Transverse colon (tissue), 4 donors: ENCODE measurements at regions not wholly inside any gene's neighbourhood (a gene's known extent, or its start where the extent isn't known, plus 50 kb on each side); places are given as distances from the start of the nearest gene placed in this dataset.

ENCODE experiments used
- DNase-seq: peaks from one replicate; pipeline ENCODE4 v3.0.0-alpha.2; 2019
- H3K27ac ChIP-seq, 4 donors: fragments of 200-600 bp; sonication (generic); 2 replicates each; pipeline ENCODE4 v1.5.1; 2016 to 2018; ENCODE audit warnings: inconsistent platforms in 4 of 4
- H3K27me3 ChIP-seq: fragments of 200-600 bp; sonication (generic); 2 replicates; pipeline ENCODE4 v1.5.1; 2017; ENCODE audit warnings: inconsistent platforms
- H3K36me3 ChIP-seq, 4 donors: fragments of 200-600 bp; sonication (generic); 2 replicates each; pipeline ENCODE4 v1.5.1; 2017 to 2019; ENCODE audit warnings: inconsistent platforms in 4 of 4
- H3K4me1 ChIP-seq, 4 donors: fragments of 200-600 bp; sonication (generic); 2 replicates each; pipeline ENCODE4 v1.5.1; 2017 to 2020; ENCODE audit warnings: inconsistent platforms in 4 of 4
- H3K4me3 ChIP-seq, 4 donors: fragments of 200-600 bp; sonication (generic); 1 replicate in 1 of 4; 2 replicates in 3 of 4; pipeline versions ENCODE4 v1.5.1 to v1.6.1; 2017 to 2019; ENCODE audit warnings: inconsistent platforms in 4 of 4
- H3K9me3 ChIP-seq, 2 donors: fragments of 200-600 bp; sonication (generic); 2 replicates each; pipeline ENCODE4 v1.5.1; 2017 to 2019; ENCODE audit warnings: inconsistent platforms in 2 of 2
- EP300 ChIP-seq: sonication (generic); formaldehyde crosslinking; IDR thresholded peaks from one replicate; pipeline ENCODE4 v1.6.1; 2017; ENCODE audit warnings: antibody characterized with exemption, low read depth
- POLR2A ChIP-seq: fragments of 450-650 bp; IDR thresholded peaks from one replicate; pipeline ENCODE4 v1.6.1; 2016; ENCODE audit warnings: antibody characterized with exemption, mild to moderate bottlenecking, moderate library complexity
- POLR2AphosphoS5 ChIP-seq, 3 donors: sonication (generic); formaldehyde crosslinking; IDR thresholded peaks; one replicate each; pipeline ENCODE4 v1.6.1; 2016; ENCODE audit warnings: antibody characterized with exemption in 3 of 3
- WGBS, 2 donors: methylation state at CpG; one replicate each; pipeline ENCODE4 v1.1.5; 2018; ENCODE audit warnings: low coverage in 1 of 2; 5-methylcytosine and 5-hydroxymethylcytosine counted together
- in situ Hi-C, 4 donors: fragments of 200-750 bp; cut with MboI; loops; one replicate each; pipeline versions ENCODE4 v1.15.0 to v1.15.1; 2017; ENCODE audit warnings: low sequenced_read_pairs in 3 of 4, low pct_ligation_motif_present in 1 of 4, low pct_unique_long_range_greater_than_20kb in 1 of 4
- intact Hi-C: fragments of 100-400 bp; cut with DNase I; formaldehyde crosslinking; loops from one replicate; pipeline ENCODE4 v1.15.1; 2023; ENCODE audit warnings: low total_unique reads
- TF ChIP-seq, protein P1 (sequence below), 5 experiments: fragments of 200-600 bp in 3 of 5; fragments of 450-650 bp in 2 of 5; sonication (generic) in 3 of 5; IDR thresholded peaks; 1 replicate in 2 of 5; 2 replicates in 3 of 5; pipeline ENCODE4 v1.5.1; 2016 to 2017; ENCODE audit warnings: antibody characterized with exemption in 5 of 5, inconsistent platforms in 3 of 5, mild to moderate bottlenecking in 2 of 5, moderate library complexity in 1 of 5

DNA sequence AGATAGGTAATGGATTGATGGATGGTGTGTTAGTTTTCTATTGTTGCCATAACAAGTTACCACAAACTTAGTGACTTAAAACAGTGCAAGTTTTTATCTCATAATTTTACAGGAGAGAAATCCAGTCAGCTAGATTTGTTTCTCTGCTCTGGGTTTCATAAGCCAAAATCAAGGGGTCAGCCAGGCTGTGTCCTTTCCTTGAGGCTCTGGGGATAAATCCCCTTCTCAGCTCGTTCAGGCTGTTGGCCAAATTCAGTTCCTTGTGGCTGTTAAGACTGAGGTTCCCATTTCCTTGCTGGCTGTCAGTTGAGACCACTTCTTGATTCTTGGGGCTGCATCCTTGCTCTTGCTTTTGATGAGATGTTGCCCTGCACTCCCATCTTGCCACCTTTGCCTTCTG lies 204.9 kb upstream of the CDH13 start:
- WGBS, 2 donors = 23 to 29% methylated on average over 1 of the region's 1 CpG
- intact Hi-C loops = no loop called here
- no peak for DNase-seq
- Histone ChIP-seq H3K27ac (no peak overlapping the region), H3K27me3 (no peaks in the 10 kb centered on the region), H3K4me1 (no peaks in the 10 kb centered on the region), H3K4me3 (no peak overlapping the region), H3K9me3 (no peaks in the 10 kb centered on the region), H3K36me3 (no peaks in the 10 kb centered on the region)
- TF ChIP-seq EP300 = no peak
- TF ChIP-seq POLR2A = no peak
- TF ChIP-seq, protein P1, sequence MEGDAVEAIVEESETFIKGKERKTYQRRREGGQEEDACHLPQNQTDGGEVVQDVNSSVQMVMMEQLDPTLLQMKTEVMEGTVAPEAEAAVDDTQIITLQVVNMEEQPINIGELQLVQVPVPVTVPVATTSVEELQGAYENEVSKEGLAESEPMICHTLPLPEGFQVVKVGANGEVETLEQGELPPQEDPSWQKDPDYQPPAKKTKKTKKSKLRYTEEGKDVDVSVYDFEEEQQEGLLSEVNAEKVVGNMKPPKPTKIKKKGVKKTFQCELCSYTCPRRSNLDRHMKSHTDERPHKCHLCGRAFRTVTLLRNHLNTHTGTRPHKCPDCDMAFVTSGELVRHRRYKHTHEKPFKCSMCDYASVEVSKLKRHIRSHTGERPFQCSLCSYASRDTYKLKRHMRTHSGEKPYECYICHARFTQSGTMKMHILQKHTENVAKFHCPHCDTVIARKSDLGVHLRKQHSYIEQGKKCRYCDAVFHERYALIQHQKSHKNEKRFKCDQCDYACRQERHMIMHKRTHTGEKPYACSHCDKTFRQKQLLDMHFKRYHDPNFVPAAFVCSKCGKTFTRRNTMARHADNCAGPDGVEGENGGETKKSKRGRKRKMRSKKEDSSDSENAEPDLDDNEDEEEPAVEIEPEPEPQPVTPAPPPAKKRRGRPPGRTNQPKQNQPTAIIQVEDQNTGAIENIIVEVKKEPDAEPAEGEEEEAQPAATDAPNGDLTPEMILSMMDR (IDR thresholded peaks at IDR 0.05) = no peak
- no peak for TF ChIP-seq POLR2AphosphoS5 (IDR thresholded peaks at IDR 0.05)
- in situ Hi-C loops = no loop called here

DNA sequence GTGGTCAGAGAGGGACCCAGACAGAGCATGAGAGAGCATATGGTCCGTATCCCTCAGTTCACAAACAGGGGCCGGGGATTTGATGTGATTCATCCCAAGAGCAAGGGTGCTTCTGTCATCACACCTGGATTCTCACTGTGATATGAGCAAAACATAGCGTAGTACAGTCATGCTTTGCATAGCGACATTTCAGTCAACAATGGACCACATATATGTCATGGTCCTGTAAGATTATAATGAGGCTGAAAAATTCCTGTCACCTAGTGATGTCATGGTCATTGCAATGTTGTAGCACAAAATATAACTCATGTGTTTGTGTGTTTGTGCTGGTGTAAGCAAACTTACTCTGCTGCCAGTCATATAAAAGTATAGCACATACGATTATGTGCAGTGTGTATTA lies 207.4 kb upstream of the CDH13 start:
- in situ Hi-C loops (no loop called here), intact Hi-C loops (no loop called here)
- Histone ChIP-seq H3K4me1 (no peaks in the 10 kb centered on the region), H3K4me3 (no peak overlapping the region), H3K27me3 (no peaks in the 10 kb centered on the region), H3K36me3 (no peaks in the 10 kb centered on the region), H3K9me3 (no peaks in the 10 kb centered on the region), H3K27ac (no peak overlapping the region)
- no peak for DNase-seq
- 84 to 90% methylated on average over 5 of the region's 5 CpGs for WGBS, 2 donors
- TF ChIP-seq POLR2AphosphoS5 (IDR thresholded peaks at IDR 0.05) (no peak), POLR2A (no peak), EP300 (no peak)
- TF ChIP-seq, protein P1 (IDR thresholded peaks at IDR 0.05) = no peak

DNA sequence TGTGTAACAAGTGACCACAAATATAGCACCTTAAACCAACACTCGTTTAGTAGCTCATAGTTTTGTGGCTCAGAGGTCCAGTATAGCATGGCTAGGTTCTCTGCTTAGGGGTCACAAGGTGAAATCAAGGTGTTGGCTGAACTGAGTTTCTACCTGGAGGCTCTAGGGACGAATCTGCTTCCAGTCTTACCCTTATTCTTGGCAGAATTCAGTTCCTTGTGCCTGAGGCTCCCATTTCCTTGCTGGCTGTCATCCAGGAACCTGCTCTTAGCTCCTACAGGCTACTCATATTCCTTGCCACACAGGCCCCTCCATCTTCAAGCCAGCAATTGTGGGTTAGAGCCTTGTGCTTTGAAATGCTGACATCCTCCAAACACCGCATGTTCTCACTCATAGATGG lies 212.3 kb upstream of the CDH13 start:
- in situ Hi-C loops = no loop called here
- TF ChIP-seq EP300 (no peak), POLR2A (no peak), POLR2AphosphoS5 (IDR thresholded peaks at IDR 0.05) (no peak)
- TF ChIP-seq, protein P1 (IDR thresholded peaks at IDR 0.05) = no peak
- H3K4me3 ChIP-seq = no peak overlapping the region
- H3K27me3 ChIP-seq = no peaks in the 10 kb centered on the region
- H3K27ac ChIP-seq = no peak overlapping the region
- DNase-seq = no peak
- no peaks in the 10 kb centered on the region for H3K9me3 ChIP-seq
- H3K4me1 ChIP-seq = no peaks in the 10 kb centered on the region
- 51% methylated on average over 3 of the region's 3 CpGs; no CpG with 5 or more reads in 1 of the 2 donors for WGBS, 2 donors
- no peaks in the 10 kb centered on the region for H3K36me3 ChIP-seq
- intact Hi-C loops = no loop called here

DNA sequence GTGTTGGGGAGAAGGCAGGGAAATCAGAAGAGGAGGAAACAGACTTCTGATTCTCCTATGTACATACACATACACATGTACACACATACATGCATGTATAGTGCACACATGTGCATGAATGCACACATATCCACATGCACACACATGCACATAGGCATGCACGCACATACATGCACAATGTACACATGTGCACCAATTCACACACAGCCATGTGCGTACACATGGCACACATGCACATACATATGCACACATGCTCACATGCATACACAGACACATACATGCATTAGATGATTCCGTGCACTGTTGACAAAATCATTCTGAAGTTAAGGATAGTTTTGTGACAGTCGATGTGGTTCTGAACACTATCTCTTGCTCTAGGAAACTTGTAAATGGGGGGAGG lies 214.0 kb upstream of the CDH13 start:
- no peaks in the 10 kb centered on the region for H3K36me3 ChIP-seq
- H3K4me3 ChIP-seq = no peak overlapping the region
- H3K27ac ChIP-seq = no peak overlapping the region
- no peaks in the 10 kb centered on the region for H3K4me1 ChIP-seq
- DNase-seq = no peak
- in situ Hi-C loops = no loop called here
- H3K27me3 ChIP-seq = no peaks in the 10 kb centered on the region
- intact Hi-C loops = no loop called here
- no peaks in the 10 kb centered on the region for H3K9me3 ChIP-seq
- WGBS, 2 donors = 84 to 93% methylated on average over 2 to 4 of the region's 4 CpGs
- TF ChIP-seq EP300 (no peak), POLR2A (no peak), POLR2AphosphoS5 (IDR thresholded peaks at IDR 0.05) (no peak)
- TF ChIP-seq, protein P1 (IDR thresholded peaks at IDR 0.05) = no peak
